Activated CD4-positive, alpha-beta T cell treated with anti-CD3 and anti-CD28 coated beads, Interleukin-2, amount 50 U/mL, for 24 hours (primary cell): ENCODE measurements at regions not wholly inside any gene's neighbourhood (a gene's known extent, or its start where the extent isn't known, plus 50 kb on each side); places are given as distances from the start of the nearest gene placed in this dataset.
"Not testable (repeated sequence)": the region's sequence is repeated elsewhere in the genome, so short reads cannot be mapped to it uniquely, and the experiment has no call there.

ENCODE experiments used
- DNase-seq, 2 donors: peaks; one replicate each; pipeline ENCODE4 v3.0.0-alpha.2; 2020; ENCODE audit warnings: low read depth in 1 of 2, low spot score in 1 of 2

DNA sequence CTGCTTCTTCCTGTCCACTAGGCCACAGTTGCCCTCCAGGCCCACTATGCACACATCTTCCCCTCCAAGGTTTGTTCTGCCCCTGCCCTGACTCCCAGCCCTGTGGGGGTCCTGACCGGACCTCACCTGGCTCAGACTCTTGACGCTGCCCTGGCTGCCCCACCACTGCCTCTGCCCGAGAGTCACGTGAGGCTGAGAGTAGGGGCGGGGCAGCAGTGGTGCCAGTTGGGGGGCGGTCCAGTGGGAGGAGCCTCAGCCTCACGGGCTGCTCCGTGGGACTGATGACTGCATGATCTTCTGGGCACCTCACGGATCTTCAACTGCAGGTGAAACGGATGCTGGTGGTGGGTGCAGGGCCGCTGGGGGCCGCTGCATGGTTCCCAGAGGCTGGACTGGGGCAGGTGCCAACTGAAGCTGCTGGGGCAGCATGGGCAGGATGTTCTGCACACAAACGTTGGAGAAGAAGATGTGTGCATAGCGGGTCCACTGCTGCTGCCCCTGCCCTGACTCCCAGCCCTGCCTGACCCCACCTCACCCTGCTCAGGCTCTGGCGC is 77.6 kb downstream of the HHIPL2 start:
- not testable (repeated sequence) for DNase-seq

DNA sequence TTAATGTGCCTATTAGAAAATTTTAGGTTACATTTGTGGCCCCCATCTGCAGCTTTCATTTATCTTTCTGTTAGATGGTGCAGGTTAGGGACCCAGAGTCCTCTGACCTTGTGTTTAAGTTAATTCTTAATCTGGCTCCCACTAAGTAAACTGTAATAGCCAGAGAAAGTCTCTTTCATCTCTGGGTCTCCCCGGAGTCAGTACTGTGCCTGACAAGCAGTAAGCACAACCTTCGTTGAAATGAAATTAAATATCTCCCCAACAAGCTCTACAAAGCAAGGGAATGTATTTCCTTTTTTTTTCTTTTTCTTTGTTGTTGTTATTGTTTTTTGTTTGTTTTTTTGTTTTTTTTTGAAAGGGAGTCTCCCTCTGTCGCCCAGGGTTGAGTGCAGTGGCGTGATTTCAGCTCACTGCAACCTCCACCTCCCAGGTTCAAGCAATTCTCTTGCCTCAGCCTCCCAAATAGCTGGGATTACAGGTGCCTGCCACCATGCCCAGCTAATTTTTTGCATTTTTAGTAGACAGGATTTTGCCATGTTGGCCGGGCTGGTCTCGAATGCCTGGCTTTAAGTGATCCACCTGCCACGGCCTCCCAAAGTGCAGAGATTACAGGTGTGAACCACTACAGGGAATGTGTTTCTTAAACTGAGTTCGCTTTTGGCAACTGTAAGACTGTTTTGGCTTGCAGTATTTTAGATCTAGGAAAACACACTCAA is 81.6 kb downstream of the HHIPL2 start:
- no peak for DNase-seq

DNA sequence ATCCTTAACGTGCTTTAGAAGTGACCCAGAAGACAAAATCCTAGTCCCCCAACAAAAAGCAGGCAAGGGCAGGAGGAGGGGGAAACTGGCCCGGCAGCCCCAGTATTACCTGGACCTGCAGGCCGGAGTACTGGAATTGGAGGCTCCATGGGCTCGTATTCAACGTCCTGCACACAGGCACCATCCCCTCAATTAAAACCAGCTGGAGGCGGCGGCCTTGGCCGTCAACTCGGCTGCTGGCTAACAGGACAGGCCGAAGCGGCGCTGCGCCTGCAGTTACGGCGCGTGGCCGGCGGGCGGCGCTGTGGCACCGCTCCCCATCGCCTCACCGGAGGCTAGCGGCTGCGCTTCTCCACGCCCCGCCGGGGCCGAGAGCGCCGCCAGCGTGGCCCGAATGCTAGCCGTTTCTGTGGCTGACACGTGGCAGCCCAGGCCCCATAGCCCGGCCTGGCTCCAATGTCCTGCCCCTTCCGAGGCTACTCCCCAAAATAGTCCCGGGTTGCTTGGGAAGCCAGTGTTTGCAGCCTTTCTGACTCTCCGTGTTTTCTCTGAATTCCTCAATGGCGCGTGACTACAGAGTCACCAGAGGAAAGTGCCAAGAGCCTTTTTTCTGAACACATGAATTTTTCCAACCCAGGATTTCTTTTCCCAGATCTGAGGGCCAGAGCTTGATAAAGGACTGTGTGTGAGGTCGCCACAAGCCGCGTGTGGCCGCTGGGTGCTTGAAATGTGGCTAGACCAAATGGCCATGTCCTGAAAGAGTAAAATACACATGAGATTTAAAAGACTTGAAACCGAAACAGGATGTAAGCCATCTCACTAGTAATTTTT is 82.5 kb downstream of the HHIPL2 start:
- DNase-seq: peak; percentile 61 to 72

DNA sequence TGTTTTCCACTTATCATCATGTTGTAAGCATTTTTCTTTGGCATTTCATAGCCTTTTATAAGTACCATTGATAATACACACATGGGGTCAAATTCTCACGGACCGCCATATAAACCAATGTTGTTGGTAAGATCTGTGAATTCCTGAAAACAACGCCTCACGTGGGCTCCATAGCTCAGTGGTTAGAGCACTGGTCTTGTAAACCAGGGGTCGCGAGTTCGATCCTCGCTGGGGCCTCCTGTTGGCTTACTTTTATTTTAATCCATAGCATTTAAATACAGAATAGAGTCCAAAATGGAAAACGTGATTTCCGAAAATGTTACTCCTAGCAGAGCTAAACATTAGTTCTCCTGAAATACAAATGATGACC is 83.1 kb downstream of the HHIPL2 start:
- DNase-seq: peak; percentile 48 to 71

DNA sequence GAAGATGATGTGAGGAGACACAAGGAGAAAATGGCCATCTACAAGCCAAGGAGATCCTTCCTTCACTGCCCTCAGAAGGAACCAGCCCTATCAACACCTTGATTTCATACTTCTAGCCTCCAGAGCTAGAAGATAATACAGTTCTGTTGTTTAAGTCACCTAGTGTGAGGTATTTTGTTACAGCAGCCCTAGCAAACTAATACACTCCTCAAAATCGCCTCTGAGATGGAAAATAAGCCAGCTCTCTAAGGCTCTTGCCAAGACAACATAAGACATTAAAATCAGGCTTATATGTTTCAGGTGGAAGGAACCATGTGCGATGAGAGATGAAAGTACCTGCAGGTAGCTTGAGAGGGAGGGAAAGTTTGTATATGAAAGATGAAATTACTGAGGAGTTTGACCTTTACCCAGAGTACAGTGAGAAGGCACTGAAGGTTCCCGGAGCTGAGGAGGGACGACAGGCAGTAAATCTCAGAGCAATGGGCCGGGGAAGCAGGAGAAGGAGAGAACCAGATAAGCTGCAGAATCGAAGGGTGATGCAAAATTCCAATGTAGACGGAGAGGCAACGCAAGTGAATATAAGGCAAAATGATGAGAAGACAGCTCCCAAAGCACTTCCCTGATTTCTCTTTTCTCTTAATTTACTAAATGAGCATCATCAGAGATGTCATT is 84.7 kb downstream of the HHIPL2 start:
- DNase-seq: no peak

DNA sequence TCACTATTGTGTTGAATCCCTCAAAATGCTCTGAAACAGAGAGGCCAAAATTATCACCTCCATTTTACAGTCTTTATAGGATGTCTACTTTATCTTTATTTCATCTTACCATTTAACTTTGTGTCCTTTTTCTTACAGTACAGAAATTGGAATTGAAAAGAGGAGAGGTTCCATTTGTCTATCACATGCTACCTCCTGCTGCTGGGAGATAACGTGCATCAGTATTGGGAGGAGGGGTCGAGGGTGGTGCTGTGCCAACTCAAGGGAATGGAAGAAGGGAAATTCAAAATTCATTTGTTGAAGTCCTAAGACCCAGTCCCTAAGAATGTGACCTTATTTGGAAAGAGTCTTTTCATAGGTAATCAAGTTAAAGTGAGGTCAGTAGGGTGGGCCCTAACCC is 85.3 kb downstream of the HHIPL2 start:
- no peak for DNase-seq

DNA sequence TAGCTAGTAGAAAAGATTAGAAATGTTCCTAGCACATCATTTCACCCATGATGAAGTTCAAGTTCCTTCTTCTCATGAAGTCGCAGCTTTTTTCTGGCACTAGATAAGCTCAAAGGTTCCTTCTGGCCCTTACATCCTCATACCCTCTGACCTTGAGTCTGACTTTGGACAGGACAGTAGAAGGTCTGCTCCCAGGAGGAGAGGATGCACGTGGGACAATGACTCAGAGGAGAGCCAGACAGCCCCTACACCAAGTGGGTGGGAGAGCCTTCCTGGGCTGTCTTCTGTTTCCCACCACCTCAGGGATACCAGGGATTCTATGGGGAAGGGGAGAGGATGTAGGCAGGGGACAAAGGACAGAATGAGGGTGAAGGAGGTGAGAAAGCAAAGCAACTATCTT is 86.0 kb downstream of the HHIPL2 start:
- DNase-seq: no peak

DNA sequence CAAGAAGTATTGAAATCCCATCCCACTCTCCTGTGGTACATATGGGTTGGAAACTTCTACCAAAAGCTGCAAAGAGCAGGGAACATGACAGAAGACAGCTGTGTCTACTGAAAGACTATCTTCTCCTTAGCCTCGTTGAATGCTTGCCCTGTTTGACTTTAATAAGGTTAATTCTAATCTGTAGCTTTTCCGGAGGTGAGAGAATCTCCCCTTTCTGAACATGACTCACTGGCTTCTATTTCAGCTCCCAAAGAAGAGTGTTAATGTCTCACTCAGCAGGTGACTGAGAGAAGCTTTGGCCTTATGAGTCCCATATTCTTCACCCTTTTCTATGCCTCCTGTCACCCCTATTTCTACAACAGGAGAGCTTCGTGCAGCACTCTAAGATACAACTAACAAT is 88.3 kb downstream of the HHIPL2 start:
- DNase-seq: no peak

DNA sequence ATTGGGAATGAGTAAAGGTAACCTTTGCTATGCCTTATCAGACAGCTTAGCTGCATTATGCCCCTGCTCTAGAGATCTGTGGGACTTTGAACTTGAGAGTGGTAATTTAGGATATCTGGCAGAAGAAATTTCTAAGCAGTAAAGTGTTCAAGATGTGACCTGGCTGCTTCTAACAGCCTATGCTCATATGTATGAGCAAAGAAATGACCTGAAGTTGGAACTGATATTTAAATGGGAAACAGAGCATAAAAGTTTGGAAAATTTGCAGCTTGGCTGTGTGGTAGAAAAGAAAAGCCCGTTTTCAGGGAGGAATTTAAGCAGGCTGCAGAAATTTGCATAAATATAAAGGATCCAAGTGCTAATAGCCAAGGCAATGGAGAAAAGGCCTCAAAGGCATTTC is 90.4 kb downstream of the HHIPL2 start:
- no peak for DNase-seq

DNA sequence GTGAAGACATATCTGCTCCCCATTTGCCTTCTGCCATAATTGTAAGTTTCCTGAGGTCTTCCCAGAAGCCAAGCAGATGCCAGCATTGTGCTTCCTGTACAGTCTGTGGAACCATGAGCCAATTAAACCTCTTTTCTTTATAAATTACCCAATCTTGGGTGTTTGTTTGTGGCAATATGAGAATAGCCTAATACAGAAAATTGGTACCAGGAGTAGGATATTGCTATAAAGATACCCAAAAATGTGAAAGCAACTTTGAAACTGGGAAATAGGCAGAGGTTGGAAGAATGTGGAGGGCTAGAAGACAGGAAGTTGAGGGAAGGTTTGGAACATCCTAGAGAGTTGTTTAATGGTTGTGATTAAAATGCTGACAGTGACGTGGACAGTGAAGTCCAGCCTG is 90.8 kb downstream of the HHIPL2 start:
- no peak for DNase-seq

DNA sequence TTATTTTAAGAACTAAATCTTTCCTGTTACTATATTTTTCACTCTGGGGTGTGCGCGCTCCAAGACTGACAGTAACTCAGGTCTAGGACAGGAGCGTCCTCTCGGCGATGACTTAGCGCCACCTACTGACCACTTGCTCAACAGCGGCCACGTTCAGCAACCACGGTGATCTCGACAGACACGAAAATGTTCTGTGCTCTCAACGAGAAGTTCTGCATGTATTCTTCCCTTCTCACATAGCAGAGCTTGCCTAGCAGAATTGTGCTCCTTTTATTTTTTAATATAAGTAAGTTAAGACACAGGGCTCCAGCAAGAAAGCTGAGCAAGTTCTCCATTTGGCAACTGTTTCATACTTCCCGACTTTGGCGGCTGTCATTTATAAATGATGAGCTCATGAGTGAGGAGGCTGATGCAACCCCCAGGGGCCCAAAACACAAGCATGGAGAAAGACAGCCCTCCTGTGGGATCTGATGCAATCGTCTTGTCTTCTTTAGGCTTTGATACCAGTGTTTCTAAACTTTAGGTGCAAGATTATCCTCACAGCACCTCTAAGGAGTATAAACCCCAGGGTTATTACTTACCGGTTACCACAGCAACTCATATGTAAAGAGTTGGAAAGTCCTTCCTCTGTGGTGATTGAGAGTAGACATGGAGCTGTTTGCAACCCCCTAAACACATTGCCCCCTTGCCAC is 92.6 kb downstream of the HHIPL2 start:
- peak; percentile 64 to 76 for DNase-seq

DNA sequence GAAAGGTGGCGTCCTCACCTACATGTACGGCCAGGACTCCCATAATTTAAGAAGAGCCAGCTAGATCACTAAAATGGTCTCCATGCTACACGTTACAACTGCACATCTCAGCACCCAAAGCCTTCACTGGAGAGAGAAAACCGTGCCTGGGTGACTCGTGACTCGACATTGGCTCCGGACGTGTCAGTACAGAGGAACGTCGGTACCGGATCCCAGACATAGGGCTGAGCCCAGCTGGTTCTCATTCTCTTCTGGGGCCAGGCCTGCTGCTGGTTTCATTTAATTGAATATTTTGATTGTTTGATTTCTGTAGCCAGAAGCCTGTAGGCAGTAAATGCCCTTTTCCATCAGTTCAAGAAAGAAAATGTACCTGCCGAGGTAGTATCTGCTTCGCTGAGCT is 93.1 kb downstream of the HHIPL2 start:
- DNase-seq: no peak

DNA sequence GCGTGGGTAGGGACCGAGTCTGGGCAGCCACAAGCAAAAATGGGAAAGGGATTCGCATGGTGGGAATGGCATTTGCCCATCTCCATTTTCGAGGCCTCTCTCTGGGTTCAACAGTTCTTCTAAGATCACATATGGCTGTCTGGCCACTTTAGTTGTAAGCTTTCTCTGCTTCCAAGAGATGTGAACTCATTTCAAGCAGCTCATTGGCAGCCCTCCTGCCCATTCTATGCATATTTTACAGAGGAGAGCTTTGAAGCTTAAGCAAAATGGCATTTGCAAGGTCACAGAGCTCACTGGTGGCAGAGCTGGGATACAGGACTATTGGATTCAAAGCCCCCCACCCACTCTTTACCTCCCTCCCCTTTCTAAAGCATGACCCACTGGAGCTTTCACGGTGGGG is 93.7 kb downstream of the HHIPL2 start:
- no peak for DNase-seq

DNA sequence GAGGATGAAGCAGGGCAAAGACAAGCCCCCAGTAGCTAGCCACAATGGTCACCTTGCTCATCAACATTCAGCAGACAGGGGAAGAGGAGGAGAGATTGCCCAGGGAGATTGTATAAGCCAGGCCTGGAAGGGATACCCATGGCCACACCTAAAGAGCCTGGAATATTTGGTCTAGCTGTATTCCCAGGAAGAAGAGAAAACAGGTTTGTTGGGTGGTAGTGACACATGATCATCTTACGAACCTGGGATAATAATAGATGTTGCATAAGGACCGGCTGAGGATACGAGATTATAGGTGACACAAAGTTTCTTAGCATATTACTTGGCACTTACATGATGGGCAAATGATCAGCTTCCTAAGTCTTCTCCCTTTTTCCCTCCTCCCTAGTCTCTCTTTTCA is 95.9 kb downstream of the HHIPL2 start:
- DNase-seq: no peak

DNA sequence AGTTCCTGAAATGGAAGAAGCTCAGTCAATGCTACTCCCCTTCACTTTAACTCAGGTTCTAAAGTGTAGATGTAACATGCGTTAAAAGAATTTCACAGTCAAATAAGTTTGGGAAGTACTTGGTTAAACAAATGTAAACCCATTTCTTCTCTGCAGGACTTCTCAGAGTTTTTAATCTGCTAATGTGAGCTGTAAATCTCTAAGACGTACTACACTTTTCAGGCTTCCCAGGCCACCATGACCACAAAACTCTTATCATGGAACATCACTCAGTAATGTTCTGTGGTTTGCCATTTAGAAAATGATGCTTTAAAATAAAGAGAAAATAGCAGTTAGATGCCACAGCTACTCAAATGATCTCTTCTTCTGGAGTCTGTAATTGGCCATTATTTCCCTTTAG is 104.3 kb downstream of the HHIPL2 start:
- DNase-seq: no peak

DNA sequence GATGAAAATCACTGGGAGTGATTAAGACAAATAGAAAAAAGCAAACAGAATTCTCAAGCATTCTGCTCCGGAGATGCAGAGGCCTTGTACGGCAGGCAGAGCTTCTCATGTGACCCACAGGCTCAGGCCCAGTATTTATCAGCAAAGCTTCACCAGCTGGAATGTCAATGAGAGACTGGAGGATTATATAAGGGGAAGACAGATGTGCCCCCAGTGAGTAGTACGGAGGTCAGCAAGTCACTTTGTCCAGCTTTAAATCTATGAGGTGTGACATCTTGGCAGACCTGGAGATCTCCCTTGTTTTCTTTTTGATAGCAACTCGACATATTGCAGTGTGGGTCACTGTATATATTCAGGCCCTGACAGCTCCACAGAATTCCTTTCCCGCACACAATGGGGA is 106.8 kb downstream of the HHIPL2 start:
- DNase-seq: no peak

DNA sequence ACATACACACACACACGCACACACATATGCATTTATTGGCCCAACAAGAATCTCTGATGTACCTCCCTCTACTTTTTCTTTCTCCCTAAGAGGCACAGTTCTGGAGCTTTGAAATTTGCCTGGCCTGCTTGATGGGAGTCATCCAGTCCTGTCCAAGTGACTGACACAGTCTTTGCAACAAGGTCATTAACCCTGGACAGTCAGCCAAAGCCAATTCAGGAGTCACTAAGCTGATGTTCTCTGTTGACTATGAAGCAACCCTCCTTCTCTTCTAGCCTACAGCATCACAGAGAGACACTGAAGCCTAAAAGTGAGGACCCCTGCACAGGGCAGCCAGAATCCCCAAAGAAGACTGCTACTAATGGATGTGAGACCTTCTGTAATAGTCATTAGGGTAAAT is 123.1 kb downstream of the HHIPL2 start:
- DNase-seq: no peak

DNA sequence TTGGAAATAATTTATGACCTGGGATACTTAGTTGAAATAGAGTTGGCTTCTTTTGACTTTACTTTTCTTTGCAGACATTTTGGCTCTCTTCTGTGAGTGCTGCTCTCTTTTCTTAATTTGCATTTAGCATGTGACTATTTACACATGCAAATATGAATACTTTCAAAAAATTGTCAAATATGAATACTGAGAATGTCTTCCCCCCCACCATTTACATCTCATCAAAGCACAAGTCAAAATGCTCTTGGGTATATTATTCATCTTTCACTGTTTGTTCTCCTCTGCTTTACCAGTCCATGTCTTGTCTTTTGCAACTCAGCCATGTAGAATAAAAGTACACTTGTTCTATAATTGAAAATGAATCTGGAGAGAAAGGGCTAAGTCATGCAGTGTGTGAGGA is 126.5 kb downstream of the HHIPL2 start:
- no peak for DNase-seq

DNA sequence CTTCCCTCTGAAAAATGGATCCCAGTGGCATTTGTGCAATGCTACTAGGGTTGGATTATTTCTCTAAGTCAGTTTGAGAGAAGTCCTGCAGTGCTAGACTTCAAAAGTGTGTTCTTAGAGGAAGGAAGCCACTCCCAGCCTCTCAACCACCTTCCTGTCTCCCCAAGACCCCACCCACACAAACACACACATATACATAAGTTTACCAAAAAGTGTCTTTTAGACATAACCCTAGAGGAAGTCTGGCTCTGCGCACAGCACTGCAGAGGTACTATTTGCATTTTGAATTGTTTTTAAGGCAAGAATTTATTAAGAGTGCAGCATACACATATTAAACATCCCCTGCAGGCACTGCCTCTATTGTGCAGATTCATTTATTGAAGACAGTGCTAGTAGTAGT is 127.3 kb downstream of the HHIPL2 start:
- no peak for DNase-seq

DNA sequence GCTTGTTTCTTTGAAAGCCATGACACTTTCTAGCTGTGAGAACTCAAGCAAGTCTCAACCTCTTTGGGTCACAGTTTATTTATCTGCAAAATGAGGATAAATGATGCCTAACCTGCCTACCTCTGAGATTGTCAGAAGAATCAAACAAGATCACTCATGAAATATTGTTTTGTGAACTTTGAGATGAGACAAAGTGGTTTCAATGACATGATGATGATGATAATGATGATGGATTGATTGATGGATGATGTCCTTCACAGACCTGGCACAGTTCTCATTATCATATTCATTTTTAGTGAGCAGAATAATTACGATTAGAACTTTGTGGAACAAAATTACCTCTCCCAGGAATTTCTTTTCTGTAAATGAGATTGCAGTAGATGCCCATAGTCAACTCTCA is 129.2 kb downstream of the HHIPL2 start:
- no peak for DNase-seq

DNA sequence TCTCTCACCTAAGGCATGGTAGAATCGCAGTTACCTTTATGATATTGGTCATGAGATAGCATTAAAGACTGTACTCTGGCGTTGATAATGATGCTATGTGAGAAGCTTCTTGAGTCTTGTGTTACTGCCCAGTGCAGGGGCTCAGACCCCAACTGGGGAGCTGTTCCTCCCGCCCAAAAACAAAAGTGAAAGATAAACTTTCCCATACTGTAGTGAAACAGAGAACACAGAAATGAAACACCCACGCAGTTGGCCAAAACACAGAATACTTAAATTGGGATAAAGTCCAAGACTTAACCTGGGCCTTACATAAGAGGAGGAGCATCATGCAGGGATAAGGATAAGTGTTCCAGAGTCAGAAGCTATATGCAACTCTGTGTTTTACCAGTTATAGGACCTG is 130.6 kb downstream of the HHIPL2 start:
- no peak for DNase-seq
